ENCODE measurements at regions not wholly inside any gene's neighbourhood (a gene's known extent, or its start where the extent isn't known, plus 50 kb on each side); places are given as distances from the start of the nearest gene placed in this dataset.

DNA sequence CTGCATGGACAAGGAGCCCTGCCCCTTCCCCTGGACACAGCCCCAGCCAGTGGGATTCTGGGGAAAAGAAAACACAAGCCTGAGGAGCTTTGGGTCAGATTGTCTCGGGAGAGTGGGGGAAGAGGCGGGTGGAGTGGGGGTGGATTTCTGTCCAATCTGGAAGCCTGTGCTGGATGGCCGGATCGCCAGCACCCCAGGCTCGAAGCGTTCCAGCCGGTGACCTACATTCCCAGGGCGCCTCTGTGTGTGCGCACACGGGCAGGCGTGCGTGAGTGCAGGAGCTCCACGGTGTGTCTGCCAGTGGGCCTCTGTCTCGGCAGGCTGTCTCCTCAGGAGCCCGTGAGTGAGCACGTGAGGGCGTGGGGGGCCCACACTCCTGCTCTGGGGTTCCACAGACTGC, 74.3 kb upstream of the DAB2IP start:
- no peak for TF ChIP-seq CTCF (IDR thresholded peaks at IDR 0.05)
- H3K4me3 Mint-ChIP-seq (ENCODE audit: unreplicated experiment): no peak overlapping the region
- DNase-seq (ENCODE audit: extremely low spot score, unreplicated experiment): no peak
- H3K36me3 Mint-ChIP-seq (ENCODE audit: unreplicated experiment): no peaks in the 10 kb centered on the region
- H3K4me1 Mint-ChIP-seq (ENCODE audit: unreplicated experiment): peaks cover 9% of the 10 kb centered on the region
- peaks cover 19% of the 10 kb centered on the region for H3K27me3 Mint-ChIP-seq (ENCODE audit: unreplicated experiment)
- no peak overlapping the region for H3K27ac Mint-ChIP-seq (ENCODE audit: unreplicated experiment)
- no peaks in the 10 kb centered on the region for H3K9me3 Mint-ChIP-seq (ENCODE audit: unreplicated experiment)

- DNase-seq (ENCODE audit: extremely low spot score, unreplicated experiment): no peak
- Mint-ChIP-seq H3K4me1 (ENCODE audit: unreplicated experiment) (peaks cover 9% of the 10 kb centered on the region), H3K36me3 (ENCODE audit: unreplicated experiment) (no peaks in the 10 kb centered on the region), H3K27ac (ENCODE audit: unreplicated experiment) (no peak overlapping the region), H3K4me3 (ENCODE audit: unreplicated experiment) (no peak overlapping the region), H3K27me3 (ENCODE audit: unreplicated experiment) (peaks cover 23% of the 10 kb centered on the region), H3K9me3 (ENCODE audit: unreplicated experiment) (no peaks in the 10 kb centered on the region)
- no peak for TF ChIP-seq CTCF (IDR thresholded peaks at IDR 0.05)
These were observed 73.9 kb upstream of the DAB2IP start for GRCh38 chr9:121577572-121577971.

GRCh38 chr9:121581786-121582600, 69.4 kb upstream of the DAB2IP start:
- TF ChIP-seq CTCF (IDR thresholded peaks at IDR 0.05): no peak
- H3K4me1 Mint-ChIP-seq (ENCODE audit: unreplicated experiment): peaks cover 8% of the 10 kb centered on the region
- H3K27ac Mint-ChIP-seq (ENCODE audit: unreplicated experiment): no peak overlapping the region
- H3K4me3 Mint-ChIP-seq (ENCODE audit: unreplicated experiment): no peak overlapping the region
- DNase-seq (ENCODE audit: extremely low spot score, unreplicated experiment): no peak
- H3K36me3 Mint-ChIP-seq (ENCODE audit: unreplicated experiment): no peaks in the 10 kb centered on the region
- no peaks in the 10 kb centered on the region for H3K9me3 Mint-ChIP-seq (ENCODE audit: unreplicated experiment)
- H3K27me3 Mint-ChIP-seq (ENCODE audit: unreplicated experiment): peaks cover 46% of the 10 kb centered on the region

DNA sequence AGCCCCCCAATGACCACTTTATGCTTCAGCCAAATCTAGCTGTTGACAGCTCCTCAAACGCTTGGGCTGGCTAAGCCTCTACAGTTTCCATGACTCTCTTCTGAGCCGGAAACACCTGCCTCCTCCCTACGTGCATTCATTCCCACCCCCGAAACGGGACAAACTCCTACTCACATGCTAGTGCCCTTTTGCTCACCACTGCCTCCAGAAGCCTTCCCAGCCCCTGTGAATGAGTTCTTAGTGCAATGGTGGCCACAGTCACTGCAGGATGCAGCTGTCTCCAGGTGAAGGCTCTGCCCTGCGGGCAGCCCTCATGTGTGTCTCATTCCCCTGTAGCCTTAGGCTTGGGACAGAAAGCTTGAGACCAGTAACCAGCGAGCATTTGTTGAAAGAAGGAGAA, 68.8 kb upstream of the DAB2IP start:
- TF ChIP-seq CTCF (IDR thresholded peaks at IDR 0.05): no peak
- H3K27ac Mint-ChIP-seq (ENCODE audit: unreplicated experiment): no peak overlapping the region
- peaks cover 6% of the 10 kb centered on the region for H3K4me1 Mint-ChIP-seq (ENCODE audit: unreplicated experiment)

DNA sequence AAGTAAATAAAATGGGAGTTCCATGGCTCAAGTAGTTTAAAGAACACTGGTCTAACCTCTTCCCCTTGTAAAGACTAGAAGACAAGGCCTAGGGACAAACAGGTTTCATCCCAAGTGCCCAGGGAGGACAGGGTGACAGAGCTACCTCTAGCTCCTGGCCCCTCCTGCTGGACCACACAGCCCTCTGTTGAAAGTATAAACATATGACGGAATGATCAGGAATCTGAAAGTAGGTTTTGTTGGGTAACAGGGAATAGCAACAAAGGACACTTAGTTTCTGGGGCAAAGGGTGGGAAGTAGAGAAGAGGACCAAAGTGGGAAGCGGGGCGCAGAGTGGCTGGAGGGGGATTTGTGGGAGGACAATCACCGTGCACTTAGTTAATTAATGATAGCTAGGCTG, 67.0 kb upstream of the DAB2IP start:
- Mint-ChIP-seq H3K27ac (ENCODE audit: unreplicated experiment) (no peak overlapping the region), H3K9me3 (ENCODE audit: unreplicated experiment) (no peaks in the 10 kb centered on the region), H3K4me3 (ENCODE audit: unreplicated experiment) (no peak overlapping the region), H3K27me3 (ENCODE audit: unreplicated experiment) (peaks cover 66% of the 10 kb centered on the region), H3K4me1 (ENCODE audit: unreplicated experiment) (peaks cover 4% of the 10 kb centered on the region), H3K36me3 (ENCODE audit: unreplicated experiment) (no peaks in the 10 kb centered on the region)
- no peak for DNase-seq (ENCODE audit: extremely low spot score, unreplicated experiment)
- TF ChIP-seq CTCF (IDR thresholded peaks at IDR 0.05): no peak

More for the DNA sequence above, 68.8 kb upstream of the DAB2IP start:
- DNase-seq (ENCODE audit: extremely low spot score, unreplicated experiment): no peak
- H3K9me3 Mint-ChIP-seq (ENCODE audit: unreplicated experiment): no peaks in the 10 kb centered on the region
- H3K27me3 Mint-ChIP-seq (ENCODE audit: unreplicated experiment): peaks cover 53% of the 10 kb centered on the region
- no peak overlapping the region for H3K4me3 Mint-ChIP-seq (ENCODE audit: unreplicated experiment)
- no peaks in the 10 kb centered on the region for H3K36me3 Mint-ChIP-seq (ENCODE audit: unreplicated experiment)
